Neural cell (in vitro differentiated cells): ENCODE measurements at regions not wholly inside any gene's neighbourhood (a gene's known extent, or its start where the extent isn't known, plus 50 kb on each side); places are given as distances from the start of the nearest gene placed in this dataset.

Experiments used
- H2AFZ ChIP-seq: fragments of 200-600, 300-800 bp; sonication (generic), shearing (Covaris generic); 2 replicates; pipeline ENCODE4 v1.6.0; 2014; ENCODE audit warnings: low read depth, mild to moderate bottlenecking, antibody characterized with exemption, low read length, moderate library complexity
- H3F3A ChIP-seq: fragments of 200-600 bp; shearing (Covaris generic); 2 replicates; pipeline ENCODE4 v1.6.1; 2016; ENCODE audit warnings: mild to moderate bottlenecking, moderate library complexity, mixed read lengths, antibody characterized with exemption, low read length; ENCODE audit not compliant: insufficient read depth, poor library complexity, severe bottlenecking
- H3K27ac ChIP-seq: fragments of 200-600, 300-800 bp; sonication (generic), shearing (Covaris generic); 2 replicates; pipeline ENCODE4 v1.5.1; 2014; ENCODE audit warnings: mild to moderate bottlenecking, low read length, moderate library complexity
- H3K27me3 ChIP-seq: fragments of 300-800, 200-600 bp; sonication (generic), shearing (Covaris generic); 2 replicates; pipeline ENCODE4 v1.6.0; 2014; ENCODE audit warnings: mild to moderate bottlenecking, low read depth, low read length, moderate library complexity; ENCODE audit not compliant: insufficient read depth
- H3K36me3 ChIP-seq: fragments of 300-800, 200-600 bp; sonication (generic), shearing (Covaris generic); 2 replicates; pipeline ENCODE4 v1.5.1; 2014; ENCODE audit warnings: mild to moderate bottlenecking, antibody characterized with exemption, low read length, moderate library complexity; ENCODE audit not compliant: insufficient read depth
- H3K4me2 ChIP-seq: fragments of 300-800, 200-600 bp; sonication (generic), shearing (Covaris generic); 2 replicates; pipeline ENCODE4 v1.6.0; 2014; ENCODE audit warnings: mild to moderate bottlenecking, low read length
- H3K4me3 ChIP-seq: fragments of 300-800, 200-600 bp; sonication (generic), shearing (Covaris generic); 2 replicates; pipeline ENCODE4 v1.5.1; 2014; ENCODE audit warnings: mild to moderate bottlenecking, low read length, moderate library complexity
- H3K79me2 ChIP-seq: fragments of 200-600 bp; shearing (Covaris generic); replicated peaks from 2 replicates; pipeline ENCODE4 v1.6.0; 2014; ENCODE audit warnings: mild to moderate bottlenecking, low read length, moderate library complexity; ENCODE audit not compliant: insufficient read depth
- H3K9ac ChIP-seq: fragments of 300-800, 200-600 bp; sonication (generic), shearing (Covaris generic); 2 replicates; pipeline ENCODE4 v1.6.1; 2016; ENCODE audit warnings: mild to moderate bottlenecking, low read length, mixed read lengths
- H3K9me2 ChIP-seq: fragments of 200-600 bp; shearing (Covaris generic); 2 replicates; pipeline ENCODE4 v1.6.1; 2016; ENCODE audit warnings: mild to moderate bottlenecking, low read length, mixed read lengths; ENCODE audit not compliant: insufficient read depth
- H3K9me3 ChIP-seq: fragments of 200-600, 300-800 bp; sonication (generic), shearing (Covaris generic); 2 replicates; pipeline ENCODE4 v1.6.1; 2016; ENCODE audit warnings: mild to moderate bottlenecking, mixed run types, low read length, moderate library complexity, mixed read lengths
- H4K20me1 ChIP-seq: fragments of 200-600 bp; shearing (Covaris generic); 2 replicates; pipeline ENCODE4 v1.6.1; 2016; ENCODE audit warnings: mild to moderate bottlenecking, mixed run types; ENCODE audit not compliant: insufficient read depth
- CTCF ChIP-seq: fragments of 450-650 bp; IDR thresholded peaks from 2 replicates; pipeline ENCODE4 v1.5.1; 2014; ENCODE audit warnings: antibody characterized with exemption, mild to moderate bottlenecking, moderate library complexity; ENCODE audit not compliant: poor library complexity, severe bottlenecking
- EP300 ChIP-seq: fragments of 450-650 bp; conservative IDR thresholded peaks from 2 replicates; pipeline ENCODE4 v1.6.1; 2014; ENCODE audit warnings: antibody characterized with exemption, mild to moderate bottlenecking, moderate library complexity; ENCODE audit not compliant: poor library complexity, severe bottlenecking
- EZH2 ChIP-seq: fragments of 200-600, 300-800 bp; shearing (Covaris generic), sonication (generic); IDR thresholded peaks from 2 replicates; pipeline ENCODE4 v1.6.1; 2014; ENCODE audit warnings: antibody characterized with exemption, low read length, borderline replicate concordance, mild to moderate bottlenecking; ENCODE audit not compliant: insufficient read depth, poor library complexity, severe bottlenecking
- MXI1 ChIP-seq: fragments of 450-650 bp; conservative IDR thresholded peaks from 2 replicates; pipeline ENCODE4 v1.6.1; 2014; ENCODE audit warnings: antibody characterized with exemption, mild to moderate bottlenecking; ENCODE audit not compliant: poor library complexity, severe bottlenecking
- POLR2AphosphoS5 ChIP-seq: IDR thresholded peaks from 2 replicates; pipeline ENCODE4 v1.6.1; 2012
- RAD21 ChIP-seq: fragments of 450-650 bp; conservative IDR thresholded peaks from 2 replicates; pipeline ENCODE4 v1.6.1; 2014; ENCODE audit warnings: antibody characterized with exemption, mild to moderate bottlenecking, moderate library complexity
- REST ChIP-seq: IDR thresholded peaks from 2 replicates; pipeline ENCODE4 v1.6.1; 2012; ENCODE audit warnings: borderline replicate concordance
- SMC3 ChIP-seq: fragments of 450-650 bp; conservative IDR thresholded peaks from 2 replicates; pipeline ENCODE4 v1.6.1; 2014; ENCODE audit warnings: antibody characterized with exemption, mild to moderate bottlenecking, moderate library complexity; ENCODE audit not compliant: poor library complexity
- TAF1 ChIP-seq: IDR thresholded peaks from 2 replicates; pipeline ENCODE4 v1.6.1; 2012; ENCODE audit warnings: low read depth

- Histone ChIP-seq H3K27me3 (no peaks in the 10 kb centered on the region), H3K27ac (no peak overlapping the region), H4K20me1 (no peaks in the 10 kb centered on the region), H3K36me3 (no peaks in the 10 kb centered on the region), H3K9me2 (no peaks in the 10 kb centered on the region), H3K9me3 (no peaks in the 10 kb centered on the region), H3K79me2 (no peaks in the 10 kb centered on the region), H3F3A (no peaks in the 10 kb centered on the region), H3K9ac (no peak overlapping the region), H2AFZ (no peak overlapping the region), H3K4me3 (no peak overlapping the region), H3K4me2 (no peak overlapping the region)
- TF ChIP-seq CTCF (no peak), TAF1 (no peak), REST (no peak), POLR2AphosphoS5 (no peak), EZH2 (no peak), MXI1 (no peak), RAD21 (no peak), SMC3 (no peak)
Observed at GRCh38 chr1:37420456-37420855, 53.9 kb upstream of the ZC3H12A start.

GRCh38 chr1:37423810-37424209 lies 50.6 kb upstream of the ZC3H12A start:
- no peaks in the 10 kb centered on the region for H3K9me3 ChIP-seq
- H3K4me3 ChIP-seq = no peak overlapping the region
- TF ChIP-seq MXI1 (no peak), CTCF (no peak), RAD21 (no peak), TAF1 (no peak), EZH2 (no peak), REST (no peak), SMC3 (no peak), EP300 (no peak), POLR2AphosphoS5 (no peak)

More at GRCh38 chr1:37423810-37424209, 50.6 kb upstream of the ZC3H12A start:
- Histone ChIP-seq H2AFZ (no peak overlapping the region), H3K79me2 (no peaks in the 10 kb centered on the region), H3K27ac (no peak overlapping the region), H3K9ac (no peak overlapping the region), H3K9me2 (no peaks in the 10 kb centered on the region), H3K27me3 (no peaks in the 10 kb centered on the region), H3K4me2 (no peak overlapping the region), H3K36me3 (no peaks in the 10 kb centered on the region), H4K20me1 (no peaks in the 10 kb centered on the region), H3F3A (no peaks in the 10 kb centered on the region)
